ENCODE measurements at regions not wholly inside any gene's neighbourhood (a gene's known extent, or its start where the extent isn't known, plus 50 kb on each side); places are given as distances from the start of the nearest gene placed in this dataset.
"Not testable (repeated sequence)": the region's sequence is repeated elsewhere in the genome, so short reads cannot be mapped to it uniquely, and the experiment has no call there.

DNA sequence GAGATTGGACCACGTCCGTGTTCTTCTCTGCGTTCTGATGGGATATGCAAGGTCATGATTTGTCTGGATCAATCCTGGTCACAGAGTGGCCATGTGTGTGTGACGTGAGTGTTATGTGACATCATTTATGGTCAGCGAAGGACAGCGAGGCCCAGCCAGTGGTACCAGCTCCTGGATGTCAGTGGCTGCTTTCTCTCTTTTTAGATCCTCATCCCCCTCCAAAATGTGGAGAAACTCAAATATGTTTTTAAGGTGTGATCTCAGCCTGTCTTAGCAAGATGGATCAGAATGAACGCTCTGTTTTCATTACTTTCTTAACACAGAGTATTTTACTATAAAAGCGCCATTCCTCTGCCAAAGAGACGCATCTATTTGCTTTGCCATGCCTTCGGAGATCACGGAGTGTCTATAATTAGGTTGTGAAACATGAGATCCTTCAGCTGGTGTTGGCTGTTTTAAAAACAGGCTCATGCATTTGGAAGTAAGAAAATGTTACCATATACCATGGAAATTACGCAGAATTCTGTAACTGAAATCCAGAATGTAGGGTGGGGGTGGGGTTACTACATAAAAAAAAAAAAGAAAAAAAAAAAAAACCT lies 245.5 kb upstream of the TCERG1L start:
- TF ChIP-seq, protein P1, sequence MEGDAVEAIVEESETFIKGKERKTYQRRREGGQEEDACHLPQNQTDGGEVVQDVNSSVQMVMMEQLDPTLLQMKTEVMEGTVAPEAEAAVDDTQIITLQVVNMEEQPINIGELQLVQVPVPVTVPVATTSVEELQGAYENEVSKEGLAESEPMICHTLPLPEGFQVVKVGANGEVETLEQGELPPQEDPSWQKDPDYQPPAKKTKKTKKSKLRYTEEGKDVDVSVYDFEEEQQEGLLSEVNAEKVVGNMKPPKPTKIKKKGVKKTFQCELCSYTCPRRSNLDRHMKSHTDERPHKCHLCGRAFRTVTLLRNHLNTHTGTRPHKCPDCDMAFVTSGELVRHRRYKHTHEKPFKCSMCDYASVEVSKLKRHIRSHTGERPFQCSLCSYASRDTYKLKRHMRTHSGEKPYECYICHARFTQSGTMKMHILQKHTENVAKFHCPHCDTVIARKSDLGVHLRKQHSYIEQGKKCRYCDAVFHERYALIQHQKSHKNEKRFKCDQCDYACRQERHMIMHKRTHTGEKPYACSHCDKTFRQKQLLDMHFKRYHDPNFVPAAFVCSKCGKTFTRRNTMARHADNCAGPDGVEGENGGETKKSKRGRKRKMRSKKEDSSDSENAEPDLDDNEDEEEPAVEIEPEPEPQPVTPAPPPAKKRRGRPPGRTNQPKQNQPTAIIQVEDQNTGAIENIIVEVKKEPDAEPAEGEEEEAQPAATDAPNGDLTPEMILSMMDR (IDR thresholded peaks at IDR 0.05; ENCODE audit: insufficient read depth, low read length, severe bottlenecking): no peak
- H3K36me3 ChIP-seq (ENCODE audit: control insufficient read depth, insufficient read depth, low read length): no peaks in the 10 kb centered on the region
- no peaks in the 10 kb centered on the region for H3K27me3 ChIP-seq (ENCODE audit: control insufficient read depth, insufficient read depth, low read length)
- FAIRE-seq: no peak
- no peak for DNase-seq (ENCODE audit: low read depth)
- no peak overlapping the region for H3K4me3 ChIP-seq (ENCODE audit: low read depth, low read length)

GRCh38 chr10:131557956-131558355 lies 246.4 kb upstream of the TCERG1L start:
- FAIRE-seq; H3K27me3 ChIP-seq (ENCODE audit: control insufficient read depth, insufficient read depth, low read length); H3K4me3 ChIP-seq (ENCODE audit: low read depth, low read length); H3K36me3 ChIP-seq (ENCODE audit: control insufficient read depth, insufficient read depth, low read length); DNase-seq (ENCODE audit: low read depth): not testable (repeated sequence)

- TF ChIP-seq, protein P1 (IDR thresholded peaks at IDR 0.05; ENCODE audit: insufficient read depth, low read length, severe bottlenecking): no peak
- DNase-seq (ENCODE audit: low read depth) (no peak), FAIRE-seq (no peak)
- no peak overlapping the region for H3K4me3 ChIP-seq (ENCODE audit: low read depth, low read length)
- no peaks in the 10 kb centered on the region for H3K36me3 ChIP-seq (ENCODE audit: control insufficient read depth, insufficient read depth, low read length)
- H3K27me3 ChIP-seq (ENCODE audit: control insufficient read depth, insufficient read depth, low read length): no peaks in the 10 kb centered on the region
Observed at GRCh38 chr10:131559450-131559911, 248.0 kb upstream of the TCERG1L start.

- no peak for FAIRE-seq
- no peak overlapping the region for H3K4me3 ChIP-seq (ENCODE audit: low read depth, low read length)
Observed at GRCh38 chr10:131560166-131560565, 248.6 kb upstream of the TCERG1L start.

GRCh38 chr10:131560706-131561355 lies 249.3 kb upstream of the TCERG1L start:
- H3K36me3 ChIP-seq (ENCODE audit: control insufficient read depth, insufficient read depth, low read length): no peaks in the 10 kb centered on the region
- TF ChIP-seq, protein P1 (IDR thresholded peaks at IDR 0.05; ENCODE audit: insufficient read depth, low read length, severe bottlenecking): no peak
- DNase-seq (ENCODE audit: low read depth) (no peak), FAIRE-seq (no peak)
- H3K4me3 ChIP-seq (ENCODE audit: low read depth, low read length): no peak overlapping the region
- no peaks in the 10 kb centered on the region for H3K27me3 ChIP-seq (ENCODE audit: control insufficient read depth, insufficient read depth, low read length)

More at GRCh38 chr10:131560166-131560565, 248.6 kb upstream of the TCERG1L start:
- TF ChIP-seq, protein P1 (IDR thresholded peaks at IDR 0.05; ENCODE audit: insufficient read depth, low read length, severe bottlenecking): no peak
- no peaks in the 10 kb centered on the region for H3K27me3 ChIP-seq (ENCODE audit: control insufficient read depth, insufficient read depth, low read length)
- DNase-seq (ENCODE audit: low read depth): no peak
- no peaks in the 10 kb centered on the region for H3K36me3 ChIP-seq (ENCODE audit: control insufficient read depth, insufficient read depth, low read length)

DNA sequence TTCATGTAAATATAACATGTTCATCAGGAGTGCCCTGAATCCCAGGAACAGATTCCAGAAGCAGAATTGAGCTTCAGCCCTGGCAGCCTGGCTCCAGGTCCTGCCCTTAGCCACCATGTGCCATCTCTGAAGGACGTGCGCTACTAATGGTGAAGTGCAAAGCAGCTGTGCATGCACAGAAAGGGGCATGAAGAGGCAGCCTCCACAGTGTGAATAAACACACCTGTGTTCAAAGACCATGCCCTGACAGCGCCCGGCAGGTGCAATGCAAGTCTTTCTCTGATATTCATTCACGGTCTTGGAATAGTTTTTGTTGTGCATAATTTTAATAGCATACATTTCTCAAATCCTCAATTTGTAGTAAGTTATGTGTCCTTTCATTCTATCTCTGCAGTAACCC lies 250.4 kb upstream of the TCERG1L start:
- Histone ChIP-seq H3K36me3 (ENCODE audit: control insufficient read depth, insufficient read depth, low read length) (no peaks in the 10 kb centered on the region), H3K4me3 (ENCODE audit: low read depth, low read length) (no peak overlapping the region), H3K27me3 (ENCODE audit: control insufficient read depth, insufficient read depth, low read length) (no peaks in the 10 kb centered on the region)
- TF ChIP-seq, protein P1 (IDR thresholded peaks at IDR 0.05; ENCODE audit: insufficient read depth, low read length, severe bottlenecking): no peak
- FAIRE-seq: no peak
- DNase-seq (ENCODE audit: low read depth): no peak

Measured in bronchial epithelial cell (primary cell).